Mesothelial cell of epicardium (in vitro differentiated cells): ENCODE measurements at regions not wholly inside any gene's neighbourhood (a gene's known extent, or its start where the extent isn't known, plus 50 kb on each side); places are given as distances from the start of the nearest gene placed in this dataset.

Source experiments
- DNase-seq, 2 experiments: peaks; one replicate each; pipeline ENCODE4 v3.0.0; 2021; ENCODE audit warnings: low spot score in 2 of 2; ENCODE audit not compliant: unreplicated experiment in 2 of 2
- H3K27ac Mint-ChIP-seq: 2 replicates; pipeline ENCODE4 v1.8.0; 2021; ENCODE audit warnings: mixed read lengths
- H3K27me3 Mint-ChIP-seq: 2 replicates; pipeline ENCODE4 v1.8.0; 2021; ENCODE audit warnings: low read depth, mixed read lengths
- H3K36me3 Mint-ChIP-seq: 2 replicates; pipeline ENCODE4 v1.8.0; 2021; ENCODE audit warnings: mixed read lengths
- H3K4me1 Mint-ChIP-seq: 2 replicates; pipeline ENCODE4 v1.8.0; 2021; ENCODE audit warnings: mixed read lengths
- H3K4me3 Mint-ChIP-seq: 2 replicates; pipeline ENCODE4 v1.8.0; 2021; ENCODE audit warnings: mild to moderate bottlenecking, moderate library complexity, mixed read lengths
- H3K9me3 Mint-ChIP-seq: 2 replicates; pipeline ENCODE4 v1.8.0; 2021; ENCODE audit warnings: mixed read lengths
- TF ChIP-seq, protein P1 (sequence below): fragments of 200-600 bp; sonication (generic); IDR thresholded peaks from one replicate; pipeline ENCODE4 v1.5.0; 2021; ENCODE audit warnings: antibody characterized with exemption; ENCODE audit not compliant: unreplicated experiment

DNA sequence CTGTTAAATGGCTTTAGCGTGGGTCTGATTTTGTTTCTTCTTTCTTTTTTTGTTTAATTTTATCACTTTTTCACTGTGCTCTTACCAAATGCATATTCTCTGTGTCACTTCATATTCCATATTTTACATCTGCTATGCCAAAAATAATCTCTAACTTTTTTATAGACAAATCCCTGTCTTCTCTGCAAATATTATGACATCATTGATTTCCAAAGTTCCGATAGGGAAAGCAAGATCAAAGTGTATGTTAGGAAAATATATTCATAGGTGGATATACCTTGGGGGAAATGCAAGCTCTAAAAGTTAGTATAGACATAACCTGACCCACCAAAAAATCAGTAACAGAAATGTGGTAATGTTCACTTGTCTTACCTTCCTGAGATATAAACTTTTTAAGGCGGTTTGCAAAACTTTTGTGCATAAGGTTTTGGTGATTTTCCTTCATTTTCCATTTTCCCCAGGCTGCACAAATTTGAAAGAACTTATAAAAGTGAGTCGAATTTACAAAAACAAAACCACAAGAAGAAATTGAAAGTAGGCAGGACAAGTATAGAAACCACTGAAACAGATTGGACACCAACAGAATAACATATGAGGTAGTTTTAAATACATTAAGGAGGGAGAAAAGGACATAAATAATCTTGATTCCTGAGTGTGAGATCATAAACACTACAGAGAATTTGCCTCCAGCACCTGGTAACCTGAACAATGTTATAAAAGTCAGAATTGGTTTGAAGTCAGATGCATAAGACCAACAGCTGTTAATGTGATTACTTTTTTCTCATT is 63.1 kb upstream of the TFEC start:
- TF ChIP-seq, protein P1, sequence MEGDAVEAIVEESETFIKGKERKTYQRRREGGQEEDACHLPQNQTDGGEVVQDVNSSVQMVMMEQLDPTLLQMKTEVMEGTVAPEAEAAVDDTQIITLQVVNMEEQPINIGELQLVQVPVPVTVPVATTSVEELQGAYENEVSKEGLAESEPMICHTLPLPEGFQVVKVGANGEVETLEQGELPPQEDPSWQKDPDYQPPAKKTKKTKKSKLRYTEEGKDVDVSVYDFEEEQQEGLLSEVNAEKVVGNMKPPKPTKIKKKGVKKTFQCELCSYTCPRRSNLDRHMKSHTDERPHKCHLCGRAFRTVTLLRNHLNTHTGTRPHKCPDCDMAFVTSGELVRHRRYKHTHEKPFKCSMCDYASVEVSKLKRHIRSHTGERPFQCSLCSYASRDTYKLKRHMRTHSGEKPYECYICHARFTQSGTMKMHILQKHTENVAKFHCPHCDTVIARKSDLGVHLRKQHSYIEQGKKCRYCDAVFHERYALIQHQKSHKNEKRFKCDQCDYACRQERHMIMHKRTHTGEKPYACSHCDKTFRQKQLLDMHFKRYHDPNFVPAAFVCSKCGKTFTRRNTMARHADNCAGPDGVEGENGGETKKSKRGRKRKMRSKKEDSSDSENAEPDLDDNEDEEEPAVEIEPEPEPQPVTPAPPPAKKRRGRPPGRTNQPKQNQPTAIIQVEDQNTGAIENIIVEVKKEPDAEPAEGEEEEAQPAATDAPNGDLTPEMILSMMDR = no peak
- Mint-ChIP-seq H3K27ac (no peak overlapping the region), H3K36me3 (no peaks in the 10 kb centered on the region), H3K9me3 (no peaks in the 10 kb centered on the region), H3K4me1 (no peaks in the 10 kb centered on the region), H3K4me3 (no peak overlapping the region), H3K27me3 (no peaks in the 10 kb centered on the region)
- no peak for DNase-seq

DNA sequence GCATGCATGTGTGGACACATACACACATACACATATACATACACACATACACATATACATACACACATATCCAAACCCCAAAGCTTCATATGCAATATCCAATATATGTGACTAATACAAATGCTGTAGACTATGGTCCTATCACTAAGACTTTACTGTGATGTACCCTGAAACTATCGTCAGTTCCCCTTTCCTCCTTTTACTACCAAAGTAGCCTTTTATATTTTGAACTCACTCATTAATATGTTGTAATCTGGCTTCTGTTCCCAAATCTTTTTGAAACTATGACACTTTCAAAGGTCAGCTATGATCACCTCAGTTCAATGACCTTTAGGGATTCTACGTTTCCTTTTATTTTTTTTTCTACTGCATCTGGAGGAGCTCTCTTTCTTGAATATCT is 64.8 kb upstream of the TFEC start:
- Mint-ChIP-seq H3K27ac (no peak overlapping the region), H3K27me3 (no peaks in the 10 kb centered on the region), H3K4me3 (no peak overlapping the region), H3K9me3 (no peaks in the 10 kb centered on the region), H3K4me1 (no peaks in the 10 kb centered on the region), H3K36me3 (no peaks in the 10 kb centered on the region)
- TF ChIP-seq, protein P1 = no peak
- no peak for DNase-seq

DNA sequence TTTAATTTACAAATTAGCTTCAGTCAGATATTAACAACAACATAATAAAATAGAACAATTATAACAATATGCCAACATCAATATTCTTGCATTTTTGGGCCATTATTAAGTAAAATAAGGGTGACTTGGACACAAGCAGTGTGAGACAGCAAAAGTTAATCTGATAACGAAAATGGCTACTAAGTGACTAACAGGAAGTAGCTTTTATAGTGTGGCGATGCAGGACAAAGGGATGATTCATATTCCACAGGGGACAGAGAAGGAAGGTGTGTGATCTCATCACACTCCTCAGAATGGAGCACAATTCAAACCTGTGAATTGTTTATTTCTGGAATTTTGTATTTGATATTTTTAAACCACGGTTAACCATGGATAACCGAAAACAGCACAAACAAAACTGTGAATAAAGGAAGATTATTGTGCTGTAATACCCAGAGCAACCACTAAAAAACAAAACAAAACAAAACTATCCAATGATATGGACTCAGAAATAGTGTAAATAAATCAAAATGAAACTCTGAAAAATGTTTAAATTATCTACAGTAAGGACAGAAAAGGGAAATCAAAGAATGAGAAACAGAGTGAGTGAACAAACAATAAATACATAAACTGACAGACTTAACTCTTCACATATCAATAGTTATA is 66.9 kb upstream of the TFEC start:
- no peaks in the 10 kb centered on the region for H3K27me3 Mint-ChIP-seq
- DNase-seq = no peak

DNA sequence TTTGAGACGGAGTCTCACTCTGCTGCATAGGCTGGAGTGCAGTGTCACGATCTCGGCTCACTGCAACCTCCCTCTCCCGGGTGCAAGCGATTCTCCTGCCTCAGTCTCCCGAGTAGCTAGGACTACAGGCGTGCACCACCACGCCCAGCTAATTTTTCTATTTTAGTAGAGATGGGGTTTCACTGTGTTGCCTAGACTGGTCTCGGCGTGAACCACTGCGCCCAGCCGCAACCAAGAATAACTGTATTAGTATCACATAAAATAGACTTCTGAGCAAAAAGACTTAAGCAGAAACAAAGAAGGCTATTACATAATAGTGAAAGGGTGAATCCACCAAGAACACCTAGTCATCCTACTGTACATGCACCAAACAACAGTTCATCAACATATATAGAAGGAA is 67.6 kb upstream of the TFEC start:
- Mint-ChIP-seq H3K36me3 (no peaks in the 10 kb centered on the region), H3K27ac (no peak overlapping the region), H3K27me3 (no peaks in the 10 kb centered on the region), H3K9me3 (no peaks in the 10 kb centered on the region), H3K4me1 (peaks cover 2% of the 10 kb centered on the region), H3K4me3 (no peak overlapping the region)
- TF ChIP-seq, protein P1 = no peak
- DNase-seq = no peak

More for the DNA sequence above, 66.9 kb upstream of the TFEC start:
- Mint-ChIP-seq H3K36me3 (no peaks in the 10 kb centered on the region), H3K9me3 (no peaks in the 10 kb centered on the region), H3K4me1 (peaks cover 2% of the 10 kb centered on the region), H3K27ac (no peak overlapping the region), H3K4me3 (no peak overlapping the region)
- TF ChIP-seq, protein P1 = peak; percentile 58

DNA sequence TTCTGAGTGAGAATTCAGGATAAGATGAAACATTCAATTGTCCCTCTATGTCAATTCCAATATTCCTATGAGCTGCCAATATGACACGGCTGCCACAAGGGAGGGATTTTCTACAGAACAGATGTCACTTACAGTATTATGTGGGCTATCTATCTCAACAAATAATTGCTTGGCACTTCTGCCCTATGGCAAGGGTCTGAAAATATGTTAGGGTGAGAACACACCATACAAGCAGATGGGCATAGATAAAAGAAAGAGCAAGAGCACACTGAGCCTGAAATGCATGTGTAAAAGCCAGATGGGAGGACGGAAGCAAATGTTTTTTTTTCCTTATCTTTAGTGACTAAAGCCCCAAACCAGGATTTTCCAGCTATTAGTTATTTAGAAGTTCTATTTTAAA is 70.1 kb upstream of the TFEC start:
- Mint-ChIP-seq H3K27ac (no peak overlapping the region), H3K36me3 (no peaks in the 10 kb centered on the region), H3K9me3 (no peaks in the 10 kb centered on the region), H3K27me3 (no peaks in the 10 kb centered on the region), H3K4me3 (no peak overlapping the region), H3K4me1 (peaks cover 2% of the 10 kb centered on the region)
- TF ChIP-seq, protein P1 = no peak
- DNase-seq = no peak
